GM12891 (cell line): ENCODE measurements at regions not wholly inside any gene's neighbourhood (a gene's known extent, or its start where the extent isn't known, plus 50 kb on each side); places are given as distances from the start of the nearest gene placed in this dataset.

ENCODE experiments used
- DNase-seq: peaks from one replicate; pipeline ENCODE4 v3.0.0; 2011; ENCODE audit warnings: low spot score; ENCODE audit not compliant: insufficient read length
- FAIRE-seq: peaks from 2 replicates; lab custom pipeline; 2011; peaks lifted over from hg19 to GRCh38; lab: Jason Lieb, UNC
- PAX5 ChIP-seq: IDR thresholded peaks from 2 replicates; pipeline ENCODE4 v1.6.1; 2011; ENCODE audit warnings: low read length, moderate library complexity, mild to moderate bottlenecking; ENCODE audit not compliant: insufficient read depth, severe bottlenecking
- POLR2A ChIP-seq: IDR thresholded peaks from 2 replicates; pipeline ENCODE4 v1.6.1; 2011; ENCODE audit warnings: low read depth, low read length, control low read depth
- POLR2AphosphoS5 ChIP-seq: IDR thresholded peaks from 2 replicates; pipeline ENCODE4 v1.6.1; 2011; ENCODE audit warnings: low read depth, low read length, control low read depth
- POU2F2 ChIP-seq: IDR thresholded peaks from 2 replicates; pipeline ENCODE4 v1.6.1; 2011; ENCODE audit warnings: low read depth, mild to moderate bottlenecking, control low read depth, low read length, moderate library complexity
- SPI1 ChIP-seq: IDR thresholded peaks from 2 replicates; pipeline ENCODE4 v1.6.1; 2011; ENCODE audit warnings: low read depth, low read length, control low read depth
- TAF1 ChIP-seq: IDR thresholded peaks from 2 replicates; pipeline ENCODE4 v1.6.1; 2011; ENCODE audit warnings: low read depth, low read length, control low read depth

DNA sequence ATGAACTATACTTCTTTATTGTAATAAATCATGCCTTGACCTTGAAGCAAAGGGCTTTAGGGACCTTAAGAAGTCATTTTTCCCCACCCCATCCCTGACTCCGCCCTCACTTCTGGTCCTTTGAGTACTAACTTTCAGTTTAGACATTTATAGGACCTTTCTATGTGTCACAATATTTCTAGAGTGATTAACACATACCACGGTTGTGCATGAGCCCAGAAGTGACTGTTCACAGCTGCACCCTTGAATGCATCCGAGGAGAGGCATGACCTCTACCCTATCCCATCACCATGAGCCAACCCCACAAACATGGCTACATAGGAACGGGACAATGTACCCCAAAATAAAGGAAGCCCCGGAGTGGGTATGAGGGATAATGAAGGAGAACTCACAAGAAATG lies 160.3 kb downstream of the HSD17B3 start:
- no peak for FAIRE-seq
- TF ChIP-seq PAX5 (no peak), POLR2AphosphoS5 (no peak), POU2F2 (no peak)

DNA sequence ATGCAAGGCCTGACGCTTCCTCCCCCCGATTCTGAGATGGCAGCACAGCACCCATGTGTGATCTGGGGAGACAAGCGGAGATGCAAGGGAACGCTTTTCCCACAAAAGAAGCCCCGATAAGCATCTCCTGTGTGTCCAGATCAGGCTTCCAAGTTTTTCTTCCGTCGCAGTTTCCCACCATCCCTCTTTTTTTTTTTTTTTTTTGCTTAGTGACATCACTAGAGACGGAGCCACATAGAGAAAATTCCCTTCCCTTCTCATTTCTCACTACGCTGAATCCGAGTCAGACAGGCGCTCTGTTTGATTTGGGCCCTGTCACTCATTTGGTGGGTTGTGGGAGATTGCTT lies 160.9 kb downstream of the HSD17B3 start:
- FAIRE-seq = no peak
- DNase-seq = no peak
- no peak for TF ChIP-seq TAF1
- TF ChIP-seq POLR2AphosphoS5 = no peak
- no peak for TF ChIP-seq POU2F2
- TF ChIP-seq SPI1 = no peak
- no peak for TF ChIP-seq POLR2A
- TF ChIP-seq PAX5 = no peak

More for the DNA sequence above, 160.3 kb downstream of the HSD17B3 start:
- no peak for DNase-seq

DNA sequence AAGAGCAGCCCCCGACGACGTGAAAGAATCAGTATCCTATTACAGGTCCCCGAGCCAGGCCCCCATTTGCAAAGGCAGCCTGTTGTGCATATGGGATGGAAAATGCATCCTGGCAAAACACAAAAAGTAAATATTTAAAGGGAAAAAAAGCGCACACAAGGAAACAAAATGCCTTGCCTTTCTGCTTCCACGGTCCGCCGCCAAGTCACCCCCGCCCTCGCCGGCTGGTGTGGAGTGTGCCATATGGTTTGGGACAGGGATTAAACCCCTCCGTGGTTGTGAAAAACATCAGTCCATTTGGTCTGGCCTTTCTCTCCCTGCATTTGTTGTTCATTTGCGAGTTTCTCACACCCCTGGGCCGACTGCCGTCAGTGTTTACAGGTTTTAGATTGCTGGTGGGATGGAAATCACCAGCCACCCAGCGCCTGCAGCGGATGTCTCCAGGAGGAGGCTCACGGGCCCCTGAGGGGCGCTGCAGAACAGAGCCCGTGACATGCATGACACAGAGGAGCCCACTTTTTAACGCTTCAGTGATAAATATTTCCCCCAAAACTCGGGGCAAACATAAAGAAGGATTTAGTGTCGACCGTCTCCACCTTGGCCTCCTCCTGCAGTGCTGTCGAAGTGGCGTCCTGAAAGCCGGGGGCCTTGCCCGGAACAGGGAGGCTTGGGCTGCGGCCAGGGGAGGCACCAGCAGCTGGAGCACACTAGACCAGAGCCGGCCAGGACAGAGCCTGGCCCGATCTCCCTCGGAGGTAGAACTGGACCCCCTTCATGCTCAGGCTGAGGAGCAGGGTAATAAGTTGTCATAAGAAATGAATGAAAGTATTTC lies 161.5 kb downstream of the HSD17B3 start:
- FAIRE-seq (no peak), DNase-seq (no peak)

DNA sequence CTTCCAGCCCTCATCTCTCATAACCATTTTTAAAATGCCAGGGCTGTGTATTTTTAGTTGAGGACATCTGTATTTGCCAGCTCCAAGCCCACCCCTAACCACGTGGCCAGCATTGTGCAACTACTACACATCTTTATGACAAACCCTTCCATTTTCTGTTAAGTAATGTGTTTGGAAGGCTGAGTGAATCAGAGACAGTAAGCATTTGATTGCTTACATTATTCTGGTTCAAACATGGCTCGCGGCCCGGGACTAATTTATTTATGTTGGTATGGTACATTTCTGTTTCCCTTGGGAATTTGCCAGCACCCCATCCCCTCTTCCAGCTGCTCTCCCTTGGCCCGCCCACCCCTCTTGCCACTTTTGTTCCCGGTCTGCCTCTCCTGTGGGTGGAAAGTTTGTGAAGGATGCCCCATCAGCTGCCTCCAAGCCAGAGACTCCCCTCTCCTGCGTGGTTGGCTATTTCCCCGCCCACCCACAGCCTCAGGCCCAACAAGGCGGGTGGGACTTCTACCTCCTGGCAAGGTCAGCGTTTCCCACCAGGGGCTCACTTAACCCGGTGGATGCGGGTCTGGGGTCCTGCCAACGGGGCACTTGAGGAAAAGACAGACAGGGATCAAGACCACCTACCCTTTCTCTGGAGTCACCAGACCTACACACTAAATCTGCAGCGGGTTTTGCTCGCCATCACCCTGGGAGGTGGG lies 162.2 kb downstream of the HSD17B3 start:
- TF ChIP-seq TAF1 = no peak
- no peak for TF ChIP-seq POLR2AphosphoS5
- no peak for TF ChIP-seq POLR2A
- TF ChIP-seq SPI1 = no peak
- no peak for TF ChIP-seq POU2F2
- TF ChIP-seq PAX5 = no peak
- DNase-seq = no peak
- FAIRE-seq = no peak

More for the DNA sequence above, 161.5 kb downstream of the HSD17B3 start:
- TF ChIP-seq PAX5 (no peak), POLR2AphosphoS5 (no peak), TAF1 (no peak), POLR2A (no peak), POU2F2 (no peak), SPI1 (no peak)

DNA sequence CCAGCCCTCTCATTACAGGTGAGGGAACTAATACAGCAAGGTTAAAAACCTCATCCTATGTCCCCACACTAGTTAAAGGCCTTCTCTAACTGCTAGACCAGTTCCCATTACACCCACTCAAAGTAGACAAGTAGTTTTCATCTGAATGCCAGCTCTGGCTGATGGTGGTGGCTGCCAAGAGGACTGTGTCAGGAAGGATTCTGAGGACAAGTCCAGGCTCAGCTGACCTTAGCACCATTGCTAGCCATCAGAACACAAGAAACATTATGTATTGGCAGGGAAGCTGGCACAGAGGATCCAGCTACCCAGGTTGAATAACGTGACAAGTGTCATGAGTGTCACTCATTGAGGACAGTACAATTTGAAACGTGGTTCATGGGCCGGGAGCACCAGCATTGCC lies 163.4 kb downstream of the HSD17B3 start:
- no peak for TF ChIP-seq PAX5
- no peak for TF ChIP-seq SPI1
- no peak for TF ChIP-seq POU2F2
- TF ChIP-seq TAF1 = no peak
- no peak for TF ChIP-seq POLR2AphosphoS5
- no peak for TF ChIP-seq POLR2A
- FAIRE-seq (no peak), DNase-seq (no peak)

DNA sequence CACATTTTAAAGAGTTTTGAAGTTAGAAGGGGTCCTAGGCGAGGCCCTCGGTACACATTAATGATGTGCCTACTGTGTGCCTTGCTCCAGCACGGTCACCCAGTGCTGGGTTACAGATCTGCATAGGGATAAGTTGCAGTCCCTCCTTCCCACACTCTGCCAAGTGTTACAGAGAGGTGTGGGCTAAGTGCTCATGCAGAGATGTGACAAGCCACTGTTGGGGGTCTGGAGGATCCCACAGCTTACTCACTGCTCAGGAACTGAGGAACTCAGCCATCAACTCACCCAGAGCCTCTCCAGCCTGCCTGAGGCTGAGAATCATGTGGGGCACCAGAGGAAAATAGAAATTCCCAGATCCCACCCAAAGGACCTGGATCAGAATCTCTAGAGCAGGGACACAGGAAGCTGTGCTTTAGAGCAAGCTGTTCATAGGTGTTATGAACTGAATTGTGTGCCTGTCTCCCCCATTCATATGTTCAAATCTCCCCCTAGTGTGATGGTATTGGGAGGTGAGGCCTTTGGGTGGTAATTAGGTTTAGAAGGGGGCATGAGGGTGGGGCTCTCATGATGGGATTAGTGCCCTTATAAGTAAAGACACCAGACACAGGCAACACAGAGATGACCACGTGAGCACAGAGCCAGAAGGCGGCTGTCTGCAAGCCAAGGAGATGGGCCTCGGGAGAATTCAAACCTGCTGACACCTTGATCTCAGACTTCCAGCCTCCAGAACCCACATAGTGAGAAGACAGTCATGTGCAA lies 164.1 kb downstream of the HSD17B3 start:
- TF ChIP-seq POLR2AphosphoS5 (no peak), PAX5 (no peak), POLR2A (no peak), TAF1 (no peak), POU2F2 (no peak), SPI1 (no peak)
- DNase-seq (no peak), FAIRE-seq (no peak)

DNA sequence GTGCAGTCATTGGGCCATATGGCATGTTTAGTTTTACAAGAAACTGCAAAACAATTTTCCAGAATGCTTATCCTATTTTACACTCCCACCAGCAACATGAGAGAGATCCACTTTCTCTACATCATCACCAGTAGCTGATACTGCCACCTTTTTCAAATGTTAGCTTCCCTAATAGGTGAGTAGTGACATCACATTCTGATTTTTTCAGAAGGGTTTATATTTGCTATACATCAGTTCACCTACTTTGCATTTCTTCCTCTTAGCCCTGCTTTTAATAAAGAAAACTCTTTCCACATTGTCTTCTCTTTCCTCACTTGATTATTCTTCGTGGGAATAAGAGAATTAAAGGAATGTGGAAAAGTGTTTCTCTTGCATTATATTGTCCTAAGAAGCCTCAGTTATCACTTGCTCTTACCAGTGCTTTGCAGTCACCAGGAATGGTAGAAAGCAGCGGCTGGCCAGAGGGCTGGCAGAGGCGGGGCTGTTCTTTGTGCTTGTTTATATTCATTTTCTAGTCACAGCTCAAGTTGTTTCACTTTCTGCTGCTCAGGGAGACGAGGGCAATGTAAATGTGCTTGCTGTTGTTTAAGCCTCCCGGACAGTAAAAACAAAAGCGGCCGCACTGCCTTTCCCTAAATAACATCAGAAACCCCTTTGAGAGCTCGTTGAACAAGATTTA lies 164.8 kb downstream of the HSD17B3 start:
- FAIRE-seq = peak; percentile 95
- TF ChIP-seq PAX5 (no peak), SPI1 (no peak), POU2F2 (no peak), TAF1 (no peak), POLR2AphosphoS5 (no peak), POLR2A (no peak)
- DNase-seq = peak; percentile 60

DNA sequence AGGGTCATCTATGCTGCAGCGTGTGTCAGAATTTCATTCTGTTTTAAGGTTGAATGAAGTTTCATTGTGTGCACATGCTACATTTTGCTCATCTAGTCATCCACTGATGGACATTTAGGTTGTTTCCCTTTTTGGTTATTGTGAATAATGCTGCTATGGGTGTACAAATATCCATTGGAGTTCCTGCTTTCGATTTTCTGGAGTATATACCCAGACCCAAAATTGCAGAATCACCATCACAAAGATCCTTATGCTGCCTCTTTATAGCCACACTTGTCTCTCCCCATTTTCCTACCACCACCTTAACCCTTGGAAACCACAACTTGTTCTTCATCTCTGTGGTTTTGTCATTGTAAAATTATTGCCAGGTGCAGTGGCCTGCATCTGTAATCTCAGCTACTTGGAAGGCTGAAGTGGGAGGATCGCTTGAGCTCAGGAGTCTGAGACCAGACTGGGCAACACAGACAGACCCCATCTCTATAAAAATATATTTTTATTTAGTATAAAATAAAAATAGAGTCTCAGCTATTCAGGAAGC lies 166.2 kb downstream of the HSD17B3 start:
- DNase-seq = no peak
- FAIRE-seq = no peak
- TF ChIP-seq TAF1 (no peak), SPI1 (no peak), POU2F2 (no peak), POLR2A (no peak), PAX5 (no peak), POLR2AphosphoS5 (no peak)

DNA sequence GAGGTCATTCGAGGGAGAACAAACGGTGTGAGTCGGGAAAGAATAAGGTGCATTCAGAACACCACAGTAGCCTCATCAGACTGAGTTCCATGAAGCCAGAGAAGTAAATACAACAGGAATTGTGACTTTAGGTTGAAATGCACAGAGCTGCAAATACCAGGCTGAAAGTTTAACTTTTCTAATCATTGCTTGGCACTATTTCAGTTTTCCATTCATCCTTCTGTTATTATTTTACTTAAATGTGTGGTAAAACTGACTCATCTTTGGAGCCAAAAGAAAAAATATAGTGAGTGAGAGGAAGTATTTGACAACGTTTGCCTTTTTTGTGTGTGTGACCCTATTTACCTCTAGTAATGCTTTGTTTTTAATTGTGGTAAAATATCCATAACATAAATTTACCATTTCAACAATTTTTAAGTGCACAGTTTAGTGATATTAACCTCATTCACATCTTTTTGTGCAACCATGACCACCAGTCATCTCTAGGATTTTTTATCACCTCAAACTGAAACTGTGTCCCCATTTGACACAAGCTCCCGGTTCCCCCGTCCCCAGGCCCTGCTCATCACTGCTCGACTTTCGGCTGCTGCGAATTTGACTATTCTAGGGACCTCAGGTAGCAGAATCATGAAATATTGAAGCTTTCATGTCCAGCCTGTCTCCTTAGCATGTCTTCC lies 166.8 kb downstream of the HSD17B3 start:
- TF ChIP-seq PAX5 (no peak), POLR2AphosphoS5 (no peak), SPI1 (no peak), TAF1 (no peak), POU2F2 (no peak), POLR2A (no peak)
- no peak for DNase-seq
- no peak for FAIRE-seq
